ENCODE measurements at regions not wholly inside any gene's neighbourhood (a gene's known extent, or its start where the extent isn't known, plus 50 kb on each side); places are given as distances from the start of the nearest gene placed in this dataset.
"Not testable (repeated sequence)": the region's sequence is repeated elsewhere in the genome, so short reads cannot be mapped to it uniquely, and the experiment has no call there.

- DNase-seq = no peak
Observed at GRCh38 chr7:94176694-94177200, 172.6 kb upstream of the BET1 start.

DNA sequence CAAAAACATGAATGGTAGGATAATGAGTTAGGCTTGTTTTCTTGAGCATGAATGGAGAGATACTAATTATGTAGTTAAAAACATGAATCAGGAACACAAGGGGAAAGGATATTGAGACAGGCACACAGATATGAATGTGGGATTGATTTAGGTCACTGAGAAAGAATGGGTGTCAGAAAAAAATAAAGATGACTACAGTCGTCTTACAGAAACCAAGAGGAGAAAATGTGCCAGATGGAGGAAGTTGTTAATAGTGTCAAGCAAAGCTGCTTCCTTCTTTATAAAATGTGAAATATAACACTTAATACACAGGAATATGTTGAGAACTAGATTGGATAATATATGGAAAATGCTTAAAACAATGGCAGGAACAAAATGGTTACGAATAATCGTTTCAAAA is 173.3 kb upstream of the BET1 start:
- DNase-seq = peak; percentile 25

DNA sequence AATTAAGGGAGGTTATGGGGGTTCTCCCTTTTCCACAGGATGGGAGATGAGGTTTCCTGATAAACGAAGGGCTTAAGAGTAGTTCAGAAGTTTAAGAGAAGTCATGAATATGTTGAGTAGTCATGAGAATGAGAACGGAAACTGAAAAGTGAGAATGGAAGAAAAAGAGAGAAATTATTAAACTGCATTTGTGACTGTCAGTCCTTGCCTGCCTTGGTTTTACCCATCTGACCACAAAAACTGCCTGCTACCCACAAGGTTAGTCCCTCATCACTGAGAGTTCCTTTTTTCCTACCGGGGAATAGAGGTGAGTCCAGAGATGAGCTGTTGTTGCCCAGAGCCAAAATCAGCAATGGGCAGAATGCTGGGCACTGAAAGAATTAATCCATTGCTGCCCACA is 174.1 kb upstream of the BET1 start:
- peak; percentile 52 for DNase-seq

GRCh38 chr7:94179466-94179865 is 175.3 kb upstream of the BET1 start:
- DNase-seq = no peak

DNA sequence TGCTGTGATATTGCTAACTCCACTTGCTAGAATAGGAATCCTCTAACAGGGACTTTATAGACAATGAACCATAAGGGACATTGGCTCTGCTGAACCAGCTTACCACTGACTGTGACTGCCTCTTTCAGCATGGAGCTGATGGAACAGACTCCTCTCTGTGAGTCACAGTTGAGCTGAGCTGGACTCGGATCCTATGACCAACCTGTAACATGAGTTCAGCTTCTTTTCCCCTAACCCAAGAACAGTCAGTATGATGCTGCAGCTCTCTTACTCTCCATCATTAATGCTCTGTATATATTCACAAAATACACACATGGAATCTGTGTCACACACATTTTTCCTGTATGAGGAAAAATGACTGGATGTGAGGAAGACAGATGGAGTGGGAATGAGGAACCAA is 177.9 kb upstream of the BET1 start:
- DNase-seq = no peak

DNA sequence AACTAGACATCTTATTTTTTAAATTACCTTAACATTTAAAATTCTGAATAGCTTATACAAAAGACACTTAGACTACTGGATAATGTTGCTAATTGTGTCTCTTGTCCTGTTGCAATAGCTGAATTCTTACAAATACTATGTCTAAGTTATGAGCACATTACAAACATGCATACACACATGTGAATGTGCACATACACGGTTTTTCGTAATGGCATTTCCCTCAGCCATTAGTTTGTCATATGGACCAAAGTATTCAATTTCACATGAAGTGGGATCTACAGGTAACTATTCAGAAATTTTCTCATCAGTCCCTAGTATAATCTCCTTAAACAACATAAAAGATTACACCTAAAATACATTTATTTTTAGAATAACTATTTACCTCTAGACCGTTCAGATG is 178.6 kb upstream of the BET1 start:
- no peak for DNase-seq

DNA sequence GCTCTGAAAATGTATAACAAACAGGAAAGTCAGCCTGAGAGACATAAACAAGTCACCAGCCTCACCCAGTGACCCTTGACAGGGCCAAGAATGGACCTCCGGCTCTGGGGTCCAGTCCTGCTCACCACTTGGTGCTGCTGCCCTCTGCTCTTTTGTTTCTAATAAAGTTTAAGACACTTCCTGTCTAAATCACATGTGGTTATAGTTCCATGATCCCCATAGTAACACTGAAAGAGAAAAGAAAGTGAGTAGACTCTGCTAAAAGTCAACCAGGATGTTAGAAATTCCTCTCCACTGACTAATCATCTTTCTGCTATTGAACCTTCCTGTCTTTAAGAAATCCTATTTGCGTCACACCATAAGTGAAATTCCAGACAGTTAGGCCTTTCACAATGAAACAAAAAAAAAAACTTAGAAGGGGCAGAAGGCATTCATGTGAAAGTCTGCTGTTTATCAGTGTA is 179.2 kb upstream of the BET1 start:
- DNase-seq = peak; percentile 68

GRCh38 chr7:94183891-94184290 is 179.7 kb upstream of the BET1 start:
- no peak for DNase-seq

- DNase-seq = no peak
Observed at GRCh38 chr7:94188350-94188749, 184.2 kb upstream of the BET1 start.

DNA sequence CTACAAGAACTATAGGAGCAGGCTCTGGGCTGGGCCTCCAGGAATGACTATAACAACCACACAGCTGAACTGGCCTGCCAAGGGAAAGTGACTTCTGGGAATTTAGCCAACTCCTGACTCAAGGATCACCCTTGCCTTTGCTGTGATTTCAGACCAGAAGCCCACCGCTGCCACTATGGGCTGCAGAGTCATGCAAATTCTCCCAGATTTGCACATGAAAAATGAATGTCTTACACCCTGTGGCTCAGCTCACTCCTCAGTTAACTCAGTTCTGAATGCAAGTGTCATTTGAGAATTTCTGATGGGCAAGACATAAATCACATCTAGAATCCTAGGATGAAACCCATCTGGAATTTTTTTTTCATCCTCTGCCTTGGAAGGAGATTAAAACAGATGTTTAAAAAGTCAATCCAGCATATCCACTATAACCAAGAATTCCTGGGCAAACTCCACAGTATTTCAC is 186.5 kb upstream of the BET1 start:
- no peak for DNase-seq

DNA sequence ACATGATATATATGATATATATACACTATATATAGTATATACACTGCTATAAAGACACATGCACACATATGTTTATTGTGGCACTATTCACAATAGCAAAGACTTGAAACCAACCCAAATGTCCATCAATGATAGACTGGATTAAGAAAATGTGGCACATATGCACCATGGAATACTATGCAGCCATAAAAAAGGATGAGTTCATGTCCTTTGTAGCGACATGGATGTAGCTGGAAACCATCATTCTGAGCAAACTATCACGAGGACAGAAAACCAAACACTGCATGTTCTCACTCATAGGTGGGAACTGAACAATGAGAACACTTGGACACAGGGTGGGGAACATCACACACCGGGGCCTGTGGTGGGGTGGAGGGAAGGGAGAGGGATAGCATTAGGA is 190.3 kb upstream of the BET1 start:
- DNase-seq = not testable (repeated sequence)

- no peak for DNase-seq
Observed at GRCh38 chr7:94195201-94195600, 191.0 kb upstream of the BET1 start.

GRCh38 chr7:94195813-94196212 is 191.7 kb upstream of the BET1 start:
- DNase-seq = no peak

- no peak for DNase-seq
Observed at GRCh38 chr7:94205529-94205928, 189.2 kb upstream of the COL1A2 start.

DNA sequence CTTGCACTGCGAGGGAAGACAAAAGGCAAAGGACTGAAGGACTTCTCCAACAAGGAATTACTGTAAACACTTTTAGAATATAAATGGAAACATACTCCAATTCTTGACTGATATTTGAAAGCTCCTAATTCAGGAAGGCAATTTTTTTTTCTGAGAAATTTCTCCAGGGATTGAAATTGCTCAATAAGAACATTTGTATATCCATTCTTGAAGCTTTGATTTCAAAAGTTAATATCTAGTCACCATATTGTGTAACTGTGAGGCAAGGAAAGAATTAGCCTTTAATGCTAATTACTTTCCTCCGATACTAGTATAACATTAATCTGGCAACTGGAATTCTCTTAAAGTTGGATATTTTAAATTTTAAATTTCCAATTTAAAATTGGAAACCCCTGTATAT is 188.4 kb upstream of the COL1A2 start:
- no peak for DNase-seq

GRCh38 chr7:94212160-94212559 is 182.5 kb upstream of the COL1A2 start:
- no peak for DNase-seq

DNA sequence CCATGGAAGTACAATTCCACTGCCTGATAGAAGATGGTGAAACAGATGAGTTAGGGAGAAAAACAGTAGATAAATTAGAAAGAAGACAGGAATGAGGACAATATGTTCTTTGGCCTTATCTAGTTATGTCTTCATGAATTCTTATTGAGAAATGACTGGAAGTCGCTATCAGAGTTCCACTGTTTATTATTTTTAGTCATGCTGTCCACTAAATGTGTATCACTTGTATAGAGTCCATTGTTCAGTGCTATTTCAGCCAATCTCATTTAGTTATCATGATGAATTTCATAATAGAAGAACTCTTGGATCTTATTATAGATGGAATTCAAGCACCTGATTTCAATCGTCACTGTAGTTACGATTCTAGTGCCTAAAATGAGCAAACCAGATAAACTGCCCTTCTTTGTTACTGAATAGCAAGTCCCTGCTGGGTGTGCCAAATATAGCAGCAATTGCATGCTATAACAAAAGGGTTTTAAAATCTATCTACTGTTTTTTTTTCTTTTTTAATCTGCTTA is 177.7 kb upstream of the COL1A2 start:
- DNase-seq = no peak

GRCh38 chr7:94217766-94218165 is 176.9 kb upstream of the COL1A2 start:
- no peak for DNase-seq

- DNase-seq = no peak
Observed at GRCh38 chr7:94222516-94222915, 172.2 kb upstream of the COL1A2 start.

DNA sequence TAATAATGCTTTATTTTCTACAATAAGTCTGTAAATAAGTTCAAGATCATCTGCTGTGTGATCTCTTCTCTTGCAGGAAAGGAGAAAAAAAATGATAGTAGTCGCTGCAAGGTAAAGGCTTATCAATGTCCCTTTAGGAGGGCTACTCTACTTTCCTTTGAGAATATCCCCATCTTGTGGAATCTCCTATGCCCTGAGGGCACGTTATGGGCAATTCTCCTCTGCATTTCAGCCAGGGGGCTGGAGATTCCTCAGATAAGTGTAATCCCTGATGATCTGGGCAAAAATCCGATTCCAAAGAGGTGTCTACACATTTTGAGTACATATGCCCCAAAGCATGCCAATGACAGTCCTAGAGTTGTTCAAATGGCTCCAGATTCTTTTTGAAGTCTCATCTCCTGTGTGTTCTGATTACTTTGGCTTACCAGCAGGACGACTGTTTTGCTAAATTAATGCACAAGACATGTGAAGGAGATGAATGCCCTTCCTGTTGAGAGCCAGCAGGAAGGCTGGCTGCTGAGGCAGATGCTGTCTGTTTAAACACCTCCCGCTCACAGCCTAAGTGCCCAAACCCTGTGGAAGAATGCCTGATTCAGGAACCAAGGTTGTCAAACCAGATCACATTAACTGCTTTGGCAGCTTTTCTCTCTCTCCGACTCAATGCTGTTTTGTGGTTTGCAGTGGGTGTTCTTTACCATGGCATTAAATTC is 171.2 kb upstream of the COL1A2 start:
- DNase-seq = no peak

DNA sequence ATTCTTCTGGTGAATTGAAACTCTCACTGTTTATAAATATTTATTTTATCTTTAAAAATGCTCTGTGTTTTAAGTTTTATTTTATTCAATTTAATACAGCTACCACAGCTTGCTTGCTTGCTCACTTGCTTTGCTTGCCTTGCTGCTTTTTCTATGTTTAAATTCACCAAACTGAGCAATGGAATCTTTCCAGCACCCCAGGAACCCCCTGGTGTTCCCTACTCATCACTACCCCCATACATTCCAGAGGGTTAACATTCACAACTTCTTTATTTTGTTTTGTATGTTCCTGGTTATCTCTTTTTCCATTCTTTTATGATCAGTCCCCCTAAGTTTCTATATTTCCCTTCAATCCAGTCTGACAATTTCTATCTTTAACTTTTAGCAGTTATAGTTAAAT is 166.5 kb upstream of the COL1A2 start:
- DNase-seq = no peak

GRCh38 chr7:94228678-94229077 is 166.0 kb upstream of the COL1A2 start:
- no peak for DNase-seq

DNA sequence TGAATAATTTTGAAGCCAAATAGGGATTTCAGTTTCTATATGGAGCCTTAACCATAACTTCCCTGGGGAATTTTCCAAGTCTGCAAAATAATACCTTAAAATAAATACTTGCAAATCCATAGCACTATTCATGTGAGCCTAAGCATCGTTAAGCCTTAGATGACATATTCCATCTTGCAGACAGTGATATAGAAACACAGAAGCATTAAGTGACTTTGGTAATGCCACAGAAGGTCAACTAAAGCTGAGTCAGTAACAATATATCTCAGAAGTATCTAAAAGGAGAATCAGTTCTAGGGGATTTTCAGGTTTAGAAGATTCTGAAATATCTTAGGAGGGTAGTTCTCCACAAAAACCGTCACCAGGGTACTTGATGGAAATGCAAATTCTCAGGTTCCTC is 163.4 kb upstream of the COL1A2 start:
- DNase-seq = no peak

DNA sequence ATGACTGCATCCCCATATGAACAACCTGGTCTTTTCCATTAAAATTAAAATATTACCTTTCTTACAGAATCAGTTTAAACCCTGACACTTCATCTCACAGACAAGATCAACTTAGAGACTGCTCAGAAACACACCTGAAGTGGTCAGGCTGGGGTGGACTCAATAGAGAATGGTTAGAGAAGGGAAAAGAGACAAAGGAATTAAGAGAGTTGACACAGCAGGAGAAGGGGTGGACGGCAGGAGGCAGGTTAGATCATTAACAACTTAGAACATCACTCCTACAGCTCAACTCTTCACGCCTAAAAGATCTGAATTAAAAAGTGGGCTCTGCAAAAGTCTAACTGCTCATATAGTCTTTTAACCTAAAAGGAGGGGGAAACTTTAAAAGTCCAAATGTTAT is 157.7 kb upstream of the COL1A2 start:
- DNase-seq = no peak

- DNase-seq = no peak
Observed at GRCh38 chr7:94237417-94237816, 157.3 kb upstream of the COL1A2 start.
